CD4-positive, CD25-positive, alpha-beta regulatory T cell (primary cell): ENCODE measurements at regions not wholly inside any gene's neighbourhood (a gene's known extent, or its start where the extent isn't known, plus 50 kb on each side); places are given as distances from the start of the nearest gene placed in this dataset.

Experiments
- ATAC-seq, 2 donors: fragments of 150-1000 bp; cut with Tn5 transposase; one replicate each; pipeline ENCODE4 v1.10.0; 2021; ENCODE audit warnings: low read depth in 2 of 2, moderate number of reproducible peaks in 2 of 2, moderate library complexity in 1 of 2
- DNase-seq, 3 donors: peaks; one replicate each; pipeline versions ENCODE4 v3.0.0 to v3.0.0-alpha.2; 2012 to 2022; ENCODE audit warnings: mixed read lengths in 1 of 3
- H3K27ac ChIP-seq: one replicate; pipeline ENCODE4 v1.7.0; 2013; ENCODE audit warnings: mild to moderate bottlenecking, low read length; ENCODE audit not compliant: insufficient read depth, poor library complexity, severe bottlenecking
- H3K27me3 ChIP-seq: one replicate; pipeline ENCODE4 v1.7.0; 2013; ENCODE audit warnings: low read length; ENCODE audit not compliant: control insufficient read depth, insufficient read depth
- H3K36me3 ChIP-seq: one replicate; pipeline ENCODE4 v1.7.0; 2013; ENCODE audit warnings: mild to moderate bottlenecking, low read length, moderate library complexity; ENCODE audit not compliant: control insufficient read depth, insufficient read depth
- H3K4me1 ChIP-seq: 2 replicates; pipeline ENCODE4 v1.7.0; 2013; ENCODE audit warnings: mild to moderate bottlenecking, low read length; ENCODE audit not compliant: insufficient read depth, control insufficient read depth, poor library complexity, severe bottlenecking
- H3K4me3 ChIP-seq: one replicate; pipeline ENCODE4 v1.7.0; 2013; ENCODE audit warnings: low read depth, mild to moderate bottlenecking, low read length, moderate library complexity
- H3K9me3 ChIP-seq, 2 experiments: 1 replicate in 1 of 2; 2 replicates in 1 of 2; pipeline ENCODE4 v1.7.0; 2013; ENCODE audit warnings: low read length in 2 of 2, mild to moderate bottlenecking in 1 of 2, moderate library complexity in 1 of 2; ENCODE audit not compliant: control insufficient read depth in 2 of 2
- H3K27ac Mint-ChIP-seq, 3 donors: one replicate each; pipeline ENCODE4 v1.8.0; 2020 to 2022; ENCODE audit warnings: mild to moderate bottlenecking in 3 of 3, mixed read lengths in 3 of 3, moderate library complexity in 2 of 3
- H3K27me3 Mint-ChIP-seq: one replicate; pipeline ENCODE4 v1.8.0; 2022; ENCODE audit warnings: mild to moderate bottlenecking, mixed read lengths
- H3K36me3 Mint-ChIP-seq: one replicate; pipeline ENCODE4 v1.8.0; 2020; ENCODE audit warnings: mixed read lengths
- H3K4me1 Mint-ChIP-seq, 4 donors: one replicate each; pipeline ENCODE4 v1.8.0; 2020 to 2022; ENCODE audit warnings: mixed read lengths in 4 of 4, mild to moderate bottlenecking in 1 of 4
- H3K4me3 Mint-ChIP-seq, 4 donors: one replicate each; pipeline ENCODE4 v1.8.0; 2020 to 2022; ENCODE audit warnings: mild to moderate bottlenecking in 4 of 4, mixed read lengths in 4 of 4, moderate library complexity in 3 of 4
- H3K9me3 Mint-ChIP-seq, 7 donors: one replicate each; pipeline ENCODE4 v1.8.0; 2020 to 2022; ENCODE audit warnings: mixed read lengths in 7 of 7, mild to moderate bottlenecking in 3 of 7, moderate library complexity in 2 of 7

- Mint-ChIP-seq H3K9me3 (no peaks in the 10 kb centered on the region), H3K4me1 (no peaks in the 10 kb centered on the region), H3K4me3 (no peak overlapping the region), H3K27me3 (peaks cover 6% of the 10 kb centered on the region), H3K36me3 (no peaks in the 10 kb centered on the region), H3K27ac (no peak overlapping the region)
- no peak overlapping the region for H3K4me3 ChIP-seq
- H3K9me3 ChIP-seq, result no peaks in the 10 kb centered on the region
- H3K27ac ChIP-seq, result no peak overlapping the region
- DNase-seq, result no peak
- no peaks in the 10 kb centered on the region for H3K36me3 ChIP-seq
- no peaks in the 10 kb centered on the region for H3K27me3 ChIP-seq
- no peaks in the 10 kb centered on the region for H3K4me1 ChIP-seq
- ATAC-seq, result no peak
Observed at GRCh38 chr1:55311057-55311641, 96.0 kb upstream of the USP24 start.

GRCh38 chr1:55310505-55310971 is 95.4 kb upstream of the USP24 start:
- no peaks in the 10 kb centered on the region for H3K9me3 ChIP-seq
- H3K4me1 Mint-ChIP-seq, result no peaks in the 10 kb centered on the region
- no peaks in the 10 kb centered on the region for H3K36me3 ChIP-seq
- no peaks in the 10 kb centered on the region for H3K36me3 Mint-ChIP-seq
- no peaks in the 10 kb centered on the region for H3K27me3 ChIP-seq
- no peak overlapping the region for H3K27ac Mint-ChIP-seq
- DNase-seq (no peak), ATAC-seq (no peak)
- no peak overlapping the region for H3K27ac ChIP-seq
- H3K27me3 Mint-ChIP-seq, result peaks cover 8% of the 10 kb centered on the region
- no peaks in the 10 kb centered on the region for H3K4me1 ChIP-seq
- H3K4me3 Mint-ChIP-seq, result no peak overlapping the region
- no peaks in the 10 kb centered on the region for H3K9me3 Mint-ChIP-seq
- H3K4me3 ChIP-seq, result no peak overlapping the region

DNA sequence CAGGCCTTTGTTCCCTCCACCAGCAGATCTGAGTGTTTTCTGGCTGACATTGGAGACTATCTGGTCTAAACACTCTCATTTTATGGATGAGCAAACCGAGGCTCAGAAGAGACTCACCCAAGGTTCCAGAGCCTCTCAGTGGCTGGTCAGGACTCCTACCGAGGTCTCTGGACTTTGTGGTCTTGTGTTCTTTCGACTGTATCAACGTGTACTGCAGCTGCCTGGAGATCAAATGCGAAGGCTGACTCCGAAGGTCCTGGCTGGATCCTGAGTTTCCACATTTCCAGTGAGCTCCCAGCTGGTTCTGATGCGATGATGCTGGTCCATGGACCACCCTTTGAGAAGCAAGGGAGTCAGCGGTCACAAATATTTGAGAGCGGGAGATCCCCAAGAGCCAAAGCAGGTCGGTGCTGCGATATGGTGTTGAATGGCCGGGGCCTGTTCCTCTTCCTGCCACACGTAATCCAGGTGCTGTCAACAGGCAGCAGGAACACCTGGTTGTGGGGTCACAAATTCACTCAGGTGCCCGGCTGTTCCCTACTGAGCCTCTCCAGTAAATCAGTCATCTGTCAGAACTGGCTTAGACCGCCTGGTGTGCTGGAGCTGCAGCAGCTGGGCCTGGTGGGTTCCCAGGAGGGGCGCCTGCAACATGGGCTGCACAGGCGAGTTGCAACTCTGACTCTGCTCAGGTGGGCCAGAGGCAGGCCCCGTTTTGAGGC is 94.8 kb upstream of the USP24 start:
- Mint-ChIP-seq H3K4me1 (no peaks in the 10 kb centered on the region), H3K27me3 (peaks cover 10% of the 10 kb centered on the region), H3K27ac (no peak overlapping the region), H3K36me3 (no peaks in the 10 kb centered on the region), H3K4me3 (no peak overlapping the region), H3K9me3 (no peaks in the 10 kb centered on the region)
- DNase-seq, result no peak
- no peaks in the 10 kb centered on the region for H3K27me3 ChIP-seq
- H3K9me3 ChIP-seq, result no peaks in the 10 kb centered on the region
- ATAC-seq, result no peak
- no peak overlapping the region for H3K27ac ChIP-seq
- no peaks in the 10 kb centered on the region for H3K36me3 ChIP-seq
- no peaks in the 10 kb centered on the region for H3K4me1 ChIP-seq
- no peak overlapping the region for H3K4me3 ChIP-seq

DNA sequence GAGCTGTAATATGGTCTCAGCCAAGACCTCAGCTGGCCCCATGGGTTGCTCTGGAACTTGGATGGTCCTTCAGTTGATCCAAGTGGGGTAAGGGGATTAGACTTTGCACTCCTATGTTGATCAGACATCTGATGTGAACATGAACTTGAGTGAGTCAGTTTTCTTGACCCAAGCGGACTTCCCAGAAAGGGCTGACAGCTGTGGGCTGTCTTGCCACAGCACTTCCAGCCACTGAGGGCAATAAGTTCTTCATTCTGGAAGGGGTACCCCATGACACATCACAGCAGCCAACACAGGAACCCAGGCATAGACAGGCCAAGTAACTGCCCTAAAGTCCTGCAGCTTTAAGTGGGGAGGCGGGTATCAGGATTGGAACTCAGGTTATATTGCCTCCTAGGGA is 93.9 kb upstream of the USP24 start:
- no peaks in the 10 kb centered on the region for H3K4me1 Mint-ChIP-seq
- H3K27me3 Mint-ChIP-seq, result peaks cover 16% of the 10 kb centered on the region
- no peaks in the 10 kb centered on the region for H3K4me1 ChIP-seq

DNA sequence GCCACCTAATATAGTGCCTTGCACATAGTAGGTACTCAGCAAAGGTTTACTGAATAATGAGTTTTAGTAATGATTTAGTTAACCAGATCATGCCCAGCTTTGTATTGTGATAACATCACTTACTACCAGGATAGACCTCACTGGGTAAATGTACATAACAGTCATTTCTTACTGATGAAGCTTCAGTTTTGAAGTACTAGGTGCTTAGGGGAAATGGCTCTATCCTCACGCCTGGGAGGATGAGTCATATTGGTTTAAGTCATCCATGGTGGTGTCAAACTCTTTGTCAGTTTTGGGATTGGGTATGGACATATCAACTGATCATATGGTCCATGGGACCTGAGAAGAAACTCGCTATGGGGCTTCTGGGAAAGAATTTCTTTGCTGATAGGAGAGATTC is 90.6 kb upstream of the USP24 start:
- no peak for ATAC-seq
- no peaks in the 10 kb centered on the region for H3K36me3 Mint-ChIP-seq
- H3K4me3 Mint-ChIP-seq, result no peak overlapping the region
- H3K27me3 Mint-ChIP-seq, result peaks cover 16% of the 10 kb centered on the region
- H3K4me1 Mint-ChIP-seq, result no peaks in the 10 kb centered on the region
- H3K4me1 ChIP-seq, result no peaks in the 10 kb centered on the region
- no peaks in the 10 kb centered on the region for H3K36me3 ChIP-seq
- DNase-seq, result no peak
- H3K27me3 ChIP-seq, result no peaks in the 10 kb centered on the region
- peaks cover 0 to 2% (median 0%) of the 10 kb centered on the region in 7 donors for H3K9me3 Mint-ChIP-seq
- no peak overlapping the region for H3K27ac Mint-ChIP-seq
- no peak overlapping the region for H3K27ac ChIP-seq
- H3K4me3 ChIP-seq, result no peak overlapping the region
- H3K9me3 ChIP-seq, result no peaks in the 10 kb centered on the region

More for the DNA sequence above, 93.9 kb upstream of the USP24 start:
- Mint-ChIP-seq H3K9me3 (peaks cover 0 to 1% (median 0%) of the 10 kb centered on the region in 7 donors), H3K36me3 (no peaks in the 10 kb centered on the region), H3K4me3 (no peak overlapping the region), H3K27ac (peak overlapping the region in 1 of 3 donors; percentile 62)
- ATAC-seq, result no peak
- Histone ChIP-seq H3K27me3 (no peaks in the 10 kb centered on the region), H3K27ac (no peak overlapping the region), H3K4me3 (no peak overlapping the region), H3K36me3 (no peaks in the 10 kb centered on the region), H3K9me3 (no peaks in the 10 kb centered on the region)
- DNase-seq, result no peak

DNA sequence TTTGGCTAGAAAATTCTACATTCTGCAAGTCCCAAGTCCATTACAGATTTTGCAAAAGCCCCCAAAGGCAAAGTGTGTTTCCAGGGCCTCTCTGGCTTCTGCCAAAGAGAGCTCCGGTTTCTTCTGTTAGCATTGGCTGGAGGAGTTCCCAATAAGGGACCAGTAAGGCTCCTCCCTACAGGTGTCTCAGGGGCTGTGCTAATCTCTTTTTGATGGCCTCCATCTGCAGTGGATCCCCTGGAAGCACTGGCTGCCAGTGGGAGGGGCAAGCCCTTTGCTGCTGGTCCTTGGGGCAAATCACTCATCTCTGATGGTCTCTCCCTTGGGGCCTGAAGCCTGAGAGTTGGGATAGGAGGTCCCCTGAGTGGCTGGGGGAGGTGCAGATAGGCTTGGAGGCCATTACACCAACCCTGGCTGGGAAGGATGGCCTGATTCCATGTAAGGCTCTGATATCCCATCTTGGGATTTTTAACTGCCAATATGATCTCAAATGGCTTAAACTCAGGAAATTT is 89.1 kb upstream of the USP24 start:
- no peaks in the 10 kb centered on the region for H3K27me3 ChIP-seq
- no peaks in the 10 kb centered on the region for H3K9me3 ChIP-seq
- Mint-ChIP-seq H3K27ac (no peak overlapping the region), H3K36me3 (no peaks in the 10 kb centered on the region), H3K9me3 (peaks cover 0 to 2% (median 0%) of the 10 kb centered on the region in 7 donors), H3K4me3 (no peak overlapping the region), H3K27me3 (peaks cover 16% of the 10 kb centered on the region), H3K4me1 (no peaks in the 10 kb centered on the region)
- no peaks in the 10 kb centered on the region for H3K4me1 ChIP-seq
- H3K27ac ChIP-seq, result no peak overlapping the region
- no peak for ATAC-seq
- H3K4me3 ChIP-seq, result no peak overlapping the region
- H3K36me3 ChIP-seq, result no peaks in the 10 kb centered on the region
- DNase-seq, result no peak

DNA sequence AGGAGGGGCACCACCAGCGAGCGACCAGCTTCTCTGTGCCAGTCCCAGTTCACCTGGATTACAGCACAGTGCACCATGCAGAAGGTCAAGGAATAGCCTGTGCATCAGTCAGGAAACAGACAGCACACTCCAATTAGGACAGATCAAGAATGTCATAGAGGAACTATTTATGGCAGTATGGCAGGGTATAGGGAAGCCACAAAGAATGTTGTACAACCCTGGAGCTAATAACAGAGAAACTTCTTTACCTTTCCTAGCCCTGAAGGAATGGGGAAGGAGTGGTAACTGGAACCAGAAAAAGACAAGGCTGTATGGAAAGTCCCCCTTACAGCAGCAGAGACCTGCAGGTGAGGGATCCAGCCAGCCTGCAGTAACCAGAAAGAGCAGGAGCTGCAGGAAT is 87.8 kb upstream of the USP24 start:
- Histone ChIP-seq H3K27ac (no peak overlapping the region), H3K27me3 (no peaks in the 10 kb centered on the region), H3K4me1 (no peaks in the 10 kb centered on the region), H3K9me3 (no peaks in the 10 kb centered on the region), H3K36me3 (no peaks in the 10 kb centered on the region), H3K4me3 (no peak overlapping the region)
- H3K36me3 Mint-ChIP-seq, result no peaks in the 10 kb centered on the region
- ATAC-seq (no peak), DNase-seq (no peak)
- H3K27ac Mint-ChIP-seq, result no peak overlapping the region
- no peak overlapping the region for H3K4me3 Mint-ChIP-seq
- H3K4me1 Mint-ChIP-seq, result no peaks in the 10 kb centered on the region
- H3K27me3 Mint-ChIP-seq, result peaks cover 13% of the 10 kb centered on the region
- H3K9me3 Mint-ChIP-seq, result peaks cover 0 to 2% (median 0%) of the 10 kb centered on the region in 7 donors

DNA sequence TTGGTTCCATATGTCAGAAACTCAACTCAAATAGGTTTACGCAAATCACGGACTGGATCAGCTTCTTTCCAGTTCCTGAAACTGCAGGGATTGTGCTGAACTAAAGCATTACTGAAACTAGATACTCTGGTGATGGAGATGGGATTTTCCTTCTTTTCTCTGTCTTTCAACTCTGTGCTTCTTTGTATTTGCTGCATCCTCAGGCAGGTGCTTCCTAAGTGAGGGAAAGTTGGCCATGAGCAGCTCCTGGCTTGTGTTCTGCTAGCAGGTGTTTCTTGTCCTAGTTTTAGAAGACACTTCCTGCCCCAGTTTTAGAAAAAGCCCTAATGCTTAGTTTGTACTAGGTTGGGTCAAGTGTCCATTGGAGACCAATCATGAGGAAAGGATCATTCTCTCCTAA is 86.7 kb upstream of the USP24 start:
- Mint-ChIP-seq H3K9me3 (peaks cover 0 to 2% (median 0%) of the 10 kb centered on the region in 7 donors), H3K4me1 (no peaks in the 10 kb centered on the region), H3K27me3 (peaks cover 12% of the 10 kb centered on the region), H3K4me3 (no peak overlapping the region), H3K36me3 (no peaks in the 10 kb centered on the region), H3K27ac (no peak overlapping the region)
- Histone ChIP-seq H3K4me1 (no peaks in the 10 kb centered on the region), H3K4me3 (no peak overlapping the region), H3K27ac (no peak overlapping the region), H3K36me3 (no peaks in the 10 kb centered on the region), H3K27me3 (no peaks in the 10 kb centered on the region), H3K9me3 (no peaks in the 10 kb centered on the region)
- ATAC-seq (no peak), DNase-seq (no peak)
